GM19328 (cell line): ENCODE measurements at regions not wholly inside any gene's neighbourhood (a gene's known extent, or its start where the extent isn't known, plus 50 kb on each side); places are given as distances from the start of the nearest gene placed in this dataset.
"Not testable (repeated sequence)": the region's sequence is repeated elsewhere in the genome, so short reads cannot be mapped to it uniquely, and the experiment has no call there.

ENCODE experiments used
- ATAC-seq: cut with Tn5 transposase; IDR thresholded peaks from one replicate; pipeline ENCODE4 v1.9.1; 2021; ENCODE audit warnings: mild to moderate bottlenecking, moderate library complexity; ENCODE audit not compliant: unreplicated experiment

DNA sequence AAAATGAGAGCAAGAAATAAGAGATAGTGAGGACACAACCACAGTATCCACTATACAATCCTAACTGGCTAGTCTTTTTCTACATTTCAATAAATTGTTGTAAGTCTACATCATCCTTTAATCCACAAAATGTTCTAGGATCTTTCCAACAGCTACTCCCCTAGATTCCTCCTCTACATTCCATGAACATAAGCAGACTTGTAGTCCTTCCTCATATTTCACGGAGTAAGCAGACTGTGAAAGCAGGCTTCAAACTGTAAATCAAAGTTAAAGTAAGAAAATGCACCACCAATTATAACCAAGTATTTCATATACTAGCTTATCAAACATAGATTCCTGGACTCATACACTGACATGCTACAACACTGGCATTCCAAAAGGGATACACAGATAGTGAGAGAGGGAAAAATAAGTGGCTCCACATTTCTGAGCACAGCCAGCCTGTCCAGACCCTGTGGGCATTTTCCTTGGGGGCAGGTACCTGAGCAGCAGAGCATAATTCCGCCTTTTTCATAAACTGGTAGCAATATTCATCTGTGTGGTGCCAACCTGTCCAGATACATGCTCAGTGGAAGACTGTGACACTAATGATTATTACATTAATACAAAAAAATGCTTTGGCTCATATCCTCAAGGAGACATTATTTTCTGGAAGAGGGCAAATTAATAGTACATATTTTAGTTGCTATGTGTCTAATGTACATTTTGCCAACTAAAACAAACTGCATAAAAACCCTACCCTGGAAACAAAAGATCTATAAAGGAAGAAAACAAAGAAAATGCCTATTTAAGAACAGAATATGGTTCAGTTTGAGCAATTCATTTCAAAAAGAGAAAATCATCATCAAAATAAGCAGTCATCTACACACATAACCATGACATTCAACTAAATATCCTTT lies 113.3 kb upstream of the FSCB start:
- no peak for ATAC-seq

GRCh38 chr14:44616204-44616603 lies 109.1 kb upstream of the FSCB start:
- ATAC-seq = no peak

DNA sequence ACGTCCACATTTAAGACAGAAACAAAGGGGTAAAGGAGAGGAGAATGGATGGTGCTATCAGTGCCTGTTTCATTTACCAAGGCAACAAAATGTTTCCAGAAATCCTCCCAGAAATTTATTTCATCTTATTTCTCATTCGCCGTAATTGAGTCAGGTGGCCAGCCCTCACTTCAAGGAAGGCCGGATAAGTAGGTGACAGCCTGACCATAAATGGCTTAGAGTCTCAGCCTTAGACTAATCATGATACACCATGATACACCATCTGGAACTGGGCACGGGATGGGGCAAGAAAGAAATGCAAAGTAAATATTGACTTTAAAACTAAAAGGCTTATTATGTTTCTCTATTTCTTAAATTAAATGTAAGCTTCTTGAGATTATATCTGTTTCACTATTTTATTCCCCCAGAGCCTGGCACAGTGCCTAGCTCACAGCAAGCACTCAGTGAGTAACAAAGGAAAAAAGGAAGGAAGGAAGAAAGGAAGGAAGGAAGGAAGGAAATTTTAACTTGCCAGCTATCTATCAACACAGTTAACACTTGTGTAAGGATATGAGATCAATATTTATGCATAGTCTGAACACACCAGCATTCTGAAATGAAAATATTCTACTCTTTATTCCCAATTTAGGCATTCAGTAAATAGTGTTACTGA lies 106.1 kb upstream of the FSCB start:
- no peak for ATAC-seq

DNA sequence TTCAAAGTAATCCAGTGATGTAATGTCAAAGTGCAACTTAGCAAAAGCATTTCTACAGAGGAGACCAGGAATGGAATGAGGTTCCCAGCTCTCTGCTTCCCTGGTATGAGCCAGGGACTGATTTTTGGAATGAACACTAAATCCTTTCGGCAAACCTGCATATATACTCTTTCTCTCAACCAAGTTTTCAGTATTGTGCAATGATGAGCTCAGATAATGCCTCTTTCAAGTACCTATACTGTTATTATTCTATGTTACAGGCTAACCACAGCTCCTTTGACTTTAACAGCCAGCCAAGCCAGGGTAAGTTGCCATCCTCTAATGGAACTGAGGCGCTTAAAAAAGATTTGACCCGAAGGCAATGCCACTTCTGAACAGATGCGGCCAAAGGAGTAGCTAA lies 104.9 kb upstream of the FSCB start:
- no peak for ATAC-seq

GRCh38 chr14:44609876-44610510 lies 102.9 kb upstream of the FSCB start:
- ATAC-seq = no peak

DNA sequence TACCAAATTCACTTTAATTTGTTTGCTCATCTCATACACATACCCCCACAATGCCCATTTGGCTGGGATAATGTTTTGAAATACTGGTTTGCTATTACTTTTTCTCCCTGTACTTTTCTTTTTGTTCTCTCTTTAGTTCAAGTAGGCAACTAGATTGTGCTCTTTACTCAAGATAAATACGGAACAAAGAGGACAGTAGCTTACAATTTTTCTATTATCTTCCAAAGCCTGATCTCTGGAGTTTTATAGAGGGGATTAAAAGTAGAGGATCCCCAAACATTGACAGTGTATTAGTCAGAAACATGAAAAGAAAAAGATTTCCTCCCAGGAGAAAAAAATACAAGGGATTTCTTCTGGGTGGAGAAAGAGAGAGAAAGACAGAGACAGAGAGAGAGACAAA lies 102.1 kb upstream of the FSCB start:
- no peak for ATAC-seq

- ATAC-seq = no peak
Measured at GRCh38 chr14:44607701-44608100, 100.6 kb upstream of the FSCB start.

DNA sequence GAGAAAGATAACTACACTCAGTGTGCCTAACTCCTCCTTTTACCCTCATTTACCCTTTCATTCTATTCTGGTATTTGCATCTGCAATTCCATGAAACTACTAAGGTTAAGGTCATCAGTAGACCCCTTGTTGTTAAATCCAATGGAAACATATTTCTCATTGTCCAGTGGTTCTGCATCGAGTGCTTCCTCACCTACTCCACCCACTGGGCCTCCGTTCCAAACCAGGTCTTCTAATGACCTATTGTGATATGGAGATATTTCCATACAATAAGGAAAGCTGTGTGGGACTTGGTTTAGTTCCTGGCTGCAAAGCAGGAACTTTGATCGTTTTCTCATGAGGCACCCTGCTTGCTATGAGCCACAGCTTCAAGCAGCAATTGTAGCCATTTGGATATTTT lies 99.5 kb upstream of the FSCB start:
- ATAC-seq = no peak

DNA sequence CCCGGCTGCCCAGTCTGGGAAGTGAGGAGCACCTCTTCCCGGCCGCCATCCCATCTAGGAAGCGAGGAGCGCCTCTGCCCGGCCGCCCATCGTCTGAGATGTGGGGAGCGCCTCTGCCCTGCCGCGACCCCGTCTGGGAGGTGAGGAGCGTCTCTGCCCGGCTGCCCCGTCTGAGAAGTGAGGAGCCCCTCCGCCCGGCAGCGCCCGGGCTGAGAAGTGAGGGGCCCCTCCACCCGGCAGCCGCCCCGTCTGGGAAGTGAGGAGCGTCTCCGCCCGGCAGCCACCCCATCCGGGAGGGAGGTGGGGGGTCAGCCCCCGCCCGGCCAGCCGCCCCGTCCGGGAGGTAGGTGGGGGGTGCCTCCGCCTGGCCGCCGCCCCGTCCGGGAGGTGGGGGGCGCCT lies 94.2 kb upstream of the FSCB start:
- ATAC-seq = not testable (repeated sequence)

DNA sequence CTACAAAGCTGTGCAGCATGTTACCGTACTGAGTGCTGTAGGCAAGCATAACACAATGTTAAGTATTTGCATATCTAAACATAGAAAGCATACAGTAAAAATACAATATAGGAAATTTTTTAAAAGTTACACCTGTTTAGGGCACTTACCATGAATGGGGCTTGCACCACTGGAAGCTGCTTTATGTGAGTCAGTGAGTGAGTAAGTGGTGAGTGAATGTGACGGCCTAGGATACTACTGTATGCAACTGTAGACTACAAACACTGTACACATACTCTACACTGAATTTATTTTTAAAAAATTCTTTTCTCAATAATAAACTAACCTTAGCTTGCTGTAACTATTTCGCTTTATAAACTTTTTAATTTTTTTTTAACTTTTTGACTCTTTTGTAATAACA lies 82.1 kb upstream of the FSCB start:
- ATAC-seq = no peak

- ATAC-seq = no peak
Measured at GRCh38 chr14:44586910-44587309, 79.8 kb upstream of the FSCB start.

- no peak for ATAC-seq
Measured at GRCh38 chr14:44576356-44576755, 69.3 kb upstream of the FSCB start.

- ATAC-seq = no peak
Measured at GRCh38 chr14:44567997-44568396, 60.9 kb upstream of the FSCB start.

DNA sequence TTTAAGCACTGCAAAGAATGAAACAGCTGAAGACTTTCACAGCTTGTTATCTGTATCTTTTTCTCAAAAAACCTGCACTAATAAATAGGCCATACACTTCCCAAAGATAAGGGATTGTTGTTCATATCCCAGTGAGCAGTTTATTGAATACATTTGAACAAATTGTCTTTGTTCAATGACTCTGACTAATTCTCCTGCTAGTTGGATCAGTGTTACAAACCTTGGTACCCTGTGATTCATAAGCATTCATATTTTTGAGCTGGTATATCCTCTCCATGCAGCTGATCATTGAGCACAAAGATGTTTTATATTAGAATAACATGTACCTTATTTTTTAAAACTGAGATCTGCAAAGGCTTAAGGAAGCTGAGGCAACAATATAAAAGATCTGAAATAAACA lies 58.9 kb upstream of the FSCB start:
- no peak for ATAC-seq

DNA sequence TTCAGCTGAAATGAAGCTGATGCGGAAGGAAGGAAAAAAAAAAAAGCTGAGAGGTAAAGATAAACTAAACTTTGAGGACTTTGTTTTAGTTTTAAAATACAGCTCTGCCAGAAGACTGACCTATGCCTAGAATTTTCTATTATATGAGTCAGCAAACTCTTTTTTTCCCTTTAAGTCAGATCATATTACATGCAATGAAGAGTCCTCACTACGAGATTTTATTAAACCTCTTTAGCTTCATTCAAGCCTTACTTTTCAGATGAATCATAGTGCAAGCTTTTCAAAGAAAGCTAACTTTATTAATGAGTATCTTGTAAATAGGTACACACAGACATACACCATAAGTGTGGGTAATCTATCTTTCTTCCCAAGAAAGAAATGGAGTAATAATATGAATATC lies 57.8 kb upstream of the FSCB start:
- no peak for ATAC-seq
